ENCODE measurements at regions not wholly inside any gene's neighbourhood (a gene's known extent, or its start where the extent isn't known, plus 50 kb on each side); places are given as distances from the start of the nearest gene placed in this dataset.

- DNase-seq: no peak
Measured at GRCh38 chr16:55125818-55126385, 195.2 kb downstream of the IRX5 start.

GRCh38 chr16:55126456-55126855, 195.8 kb downstream of the IRX5 start:
- DNase-seq: no peak

- no peak for DNase-seq
Measured at GRCh38 chr16:55130456-55130855, 193.5 kb upstream of the IRX6 start.

GRCh38 chr16:55130911-55131310, 193.1 kb upstream of the IRX6 start:
- no peak for DNase-seq

- no peak for DNase-seq
Measured at GRCh38 chr16:55133654-55134053, 190.3 kb upstream of the IRX6 start.

GRCh38 chr16:55136356-55137150, 187.4 kb upstream of the IRX6 start:
- no peak for DNase-seq

GRCh38 chr16:55138298-55138697, 185.7 kb upstream of the IRX6 start:
- no peak for DNase-seq

- no peak for DNase-seq
Measured at GRCh38 chr16:55142405-55142804, 181.6 kb upstream of the IRX6 start.

- no peak for DNase-seq
Measured at GRCh38 chr16:55144651-55145050, 179.4 kb upstream of the IRX6 start.

GRCh38 chr16:55145771-55146603, 178.0 kb upstream of the IRX6 start:
- no peak for DNase-seq

GRCh38 chr16:55146966-55147365, 177.0 kb upstream of the IRX6 start:
- no peak for DNase-seq

GRCh38 chr16:55147396-55147795, 176.6 kb upstream of the IRX6 start:
- DNase-seq: no peak

- DNase-seq: no peak
Measured at GRCh38 chr16:55149622-55150021, 174.4 kb upstream of the IRX6 start.

GRCh38 chr16:55151561-55152305, 172.3 kb upstream of the IRX6 start:
- no peak for DNase-seq

- no peak for DNase-seq
Measured at GRCh38 chr16:55152875-55153390, 171.1 kb upstream of the IRX6 start.

- DNase-seq: no peak
Measured at GRCh38 chr16:55154262-55154661, 169.7 kb upstream of the IRX6 start.

- DNase-seq: no peak
Measured at GRCh38 chr16:55154956-55155355, 169.0 kb upstream of the IRX6 start.

- no peak for DNase-seq
Measured at GRCh38 chr16:55155815-55156214, 168.2 kb upstream of the IRX6 start.

GRCh38 chr16:55169780-55170179, 154.2 kb upstream of the IRX6 start:
- DNase-seq: no peak

GRCh38 chr16:55171241-55171640, 152.8 kb upstream of the IRX6 start:
- DNase-seq: no peak

GRCh38 chr16:55175389-55175788, 148.6 kb upstream of the IRX6 start:
- no peak for DNase-seq

GRCh38 chr16:55176901-55177300, 147.1 kb upstream of the IRX6 start:
- no peak for DNase-seq

- DNase-seq: no peak
Measured at GRCh38 chr16:55179411-55179810, 144.6 kb upstream of the IRX6 start.
